Hepatic stellate cell (primary cell): ENCODE measurements at regions not wholly inside any gene's neighbourhood (a gene's known extent, or its start where the extent isn't known, plus 50 kb on each side); places are given as distances from the start of the nearest gene placed in this dataset.
"Not testable (repeated sequence)": the region's sequence is repeated elsewhere in the genome, so short reads cannot be mapped to it uniquely, and the experiment has no call there.

Experiments
- DNase-seq: peaks from one replicate; pipeline ENCODE4 v3.0.0; 2011; ENCODE audit warnings: low spot score

- no peak for DNase-seq
These were observed 76.3 kb upstream of the C7orf33 start for GRCh38 chr7:148514236-148514635.

GRCh38 chr7:148515237-148515636 lies 75.3 kb upstream of the C7orf33 start:
- DNase-seq, result no peak

- DNase-seq, result no peak
These were observed 74.6 kb upstream of the C7orf33 start for GRCh38 chr7:148515728-148516695.

- DNase-seq, result not testable (repeated sequence)
These were observed 71.2 kb upstream of the C7orf33 start for GRCh38 chr7:148519386-148519785.

- no peak for DNase-seq
These were observed 69.3 kb upstream of the C7orf33 start for GRCh38 chr7:148521271-148521670.

- DNase-seq, result no peak
These were observed 67.0 kb upstream of the C7orf33 start for GRCh38 chr7:148523550-148523949.

GRCh38 chr7:148524479-148525224 lies 65.9 kb upstream of the C7orf33 start:
- DNase-seq, result no peak

GRCh38 chr7:148527717-148528168 lies 62.8 kb upstream of the C7orf33 start:
- DNase-seq, result peak; percentile 31

GRCh38 chr7:148535217-148535616 lies 55.3 kb upstream of the C7orf33 start:
- DNase-seq, result no peak

GRCh38 chr7:148537435-148537834 lies 53.1 kb upstream of the C7orf33 start:
- no peak for DNase-seq

- peak; percentile 63 for DNase-seq
These were observed 50.4 kb upstream of the C7orf33 start for GRCh38 chr7:148540041-148540738.
